Activated CD4-positive, alpha-beta T cell treated with anti-CD3 and anti-CD28 coated beads for 36 hours (primary cell): ENCODE measurements at regions not wholly inside any gene's neighbourhood (a gene's known extent, or its start where the extent isn't known, plus 50 kb on each side); places are given as distances from the start of the nearest gene placed in this dataset.
"Not testable (repeated sequence)": the region's sequence is repeated elsewhere in the genome, so short reads cannot be mapped to it uniquely, and the experiment has no call there.

Experiments used
- ATAC-seq: fragments of 200-7000 bp; cut with Tn5 transposase; one replicate; pipeline ENCODE4 v1.10.0; 2021; ENCODE audit warnings: mild to moderate bottlenecking, moderate library complexity
- CTCF ChIA-PET: fragments of 350-600 bp; sonication (Branson Sonifier 250); formaldehyde crosslinking; loops from one replicate; lab custom pipeline; 2021; ENCODE audit warnings: antibody characterized with exemption; lab: Charles Lee
- POLR2A ChIA-PET: fragments of 350-600 bp; sonication (Branson Sonifier 250); formaldehyde crosslinking; loops from one replicate; lab custom pipeline; 2021; ENCODE audit warnings: antibody characterized with exemption, inconsistent platforms; lab: Charles Lee
- DNase-seq: peaks from one replicate; pipeline ENCODE4 v3.0.0-alpha.2; 2020
- H3K27ac Mint-ChIP-seq: one replicate; pipeline ENCODE4 v1.8.0; 2021; ENCODE audit warnings: mixed read lengths
- H3K27me3 Mint-ChIP-seq: one replicate; pipeline ENCODE4 v1.8.0; 2021; ENCODE audit warnings: mixed read lengths
- H3K36me3 Mint-ChIP-seq: one replicate; pipeline ENCODE4 v1.8.0; 2021; ENCODE audit warnings: low read depth, mixed read lengths
- H3K4me1 Mint-ChIP-seq: one replicate; pipeline ENCODE4 v1.8.0; 2021; ENCODE audit warnings: mixed read lengths
- H3K4me3 Mint-ChIP-seq: one replicate; pipeline ENCODE4 v1.8.0; 2021; ENCODE audit warnings: mild to moderate bottlenecking, moderate library complexity, mixed read lengths
- H3K9me3 Mint-ChIP-seq: one replicate; pipeline ENCODE4 v1.8.0; 2021; ENCODE audit warnings: low read depth, mixed read lengths
- intact Hi-C, 2 experiments: fragments of 100-400 bp; cut with DNase I in 1 of 2; cut with micrococcal nuclease in 1 of 2; formaldehyde crosslinking; loops; one replicate each; pipeline versions ENCODE4 v1.14.2 to v1.15.1; 2022 to 2024; cut with DNase I, micrococcal nuclease

GRCh38 chr10:52956861-52957260 lies 184.3 kb upstream of the MBL2 start:
- H3K27me3 Mint-ChIP-seq = no peaks in the 10 kb centered on the region

GRCh38 chr10:52956461-52956860 lies 183.9 kb upstream of the MBL2 start:
- POLR2A ChIA-PET = no interaction called here
- CTCF ChIA-PET = no interaction called here

More at GRCh38 chr10:52956861-52957260, 184.3 kb upstream of the MBL2 start:
- H3K36me3 Mint-ChIP-seq = no peaks in the 10 kb centered on the region
- intact Hi-C loops = no loop called here
- DNase-seq (no peak), ATAC-seq (no peak)
- POLR2A ChIA-PET = no interaction called here
- peaks cover 2% of the 10 kb centered on the region for H3K9me3 Mint-ChIP-seq
- no peak overlapping the region for H3K27ac Mint-ChIP-seq
- H3K4me3 Mint-ChIP-seq = no peak overlapping the region
- CTCF ChIA-PET = no interaction called here
- no peaks in the 10 kb centered on the region for H3K4me1 Mint-ChIP-seq

GRCh38 chr10:52955337-52955736 lies 182.8 kb upstream of the MBL2 start:
- CTCF ChIA-PET = no interaction called here
- no peak for ATAC-seq
- Mint-ChIP-seq H3K36me3 (no peaks in the 10 kb centered on the region), H3K9me3 (peaks cover 2% of the 10 kb centered on the region), H3K4me1 (no peaks in the 10 kb centered on the region), H3K27ac (no peak overlapping the region), H3K4me3 (no peak overlapping the region), H3K27me3 (no peaks in the 10 kb centered on the region)
- POLR2A ChIA-PET = no interaction called here
- no peak for DNase-seq
- intact Hi-C loops = no loop called here

More at GRCh38 chr10:52956461-52956860, 183.9 kb upstream of the MBL2 start:
- ATAC-seq = no peak
- Mint-ChIP-seq H3K36me3 (no peaks in the 10 kb centered on the region), H3K9me3 (peaks cover 2% of the 10 kb centered on the region), H3K4me3 (no peak overlapping the region), H3K4me1 (no peaks in the 10 kb centered on the region), H3K27ac (no peak overlapping the region), H3K27me3 (no peaks in the 10 kb centered on the region)
- no peak for DNase-seq
- intact Hi-C loops = no loop called here

- DNase-seq (no peak), ATAC-seq (no peak)
- no peak overlapping the region for H3K27ac Mint-ChIP-seq
- H3K4me1 Mint-ChIP-seq = no peaks in the 10 kb centered on the region
- intact Hi-C loops = no loop called here
- H3K9me3 Mint-ChIP-seq = peaks cover 2% of the 10 kb centered on the region
- CTCF ChIA-PET = no interaction called here
- no peak overlapping the region for H3K4me3 Mint-ChIP-seq
- H3K27me3 Mint-ChIP-seq = no peaks in the 10 kb centered on the region
- POLR2A ChIA-PET = no interaction called here
- no peaks in the 10 kb centered on the region for H3K36me3 Mint-ChIP-seq
Measured at GRCh38 chr10:52954407-52954806, 181.8 kb upstream of the MBL2 start.

GRCh38 chr10:52952391-52953055 lies 179.9 kb upstream of the MBL2 start:
- CTCF ChIA-PET = interaction anchor here (1.0 kb wide), 1 partner anchor 8 kb away, joined by 3 read pairs; no protein-coding TSS in a partner anchor
- H3K4me1 Mint-ChIP-seq = no peaks in the 10 kb centered on the region
- no peak for DNase-seq

GRCh38 chr10:52951824-52952223 lies 179.2 kb upstream of the MBL2 start:
- Mint-ChIP-seq H3K36me3 (no peaks in the 10 kb centered on the region), H3K27ac (no peak overlapping the region), H3K4me1 (no peaks in the 10 kb centered on the region), H3K9me3 (peaks cover 2% of the 10 kb centered on the region), H3K27me3 (no peaks in the 10 kb centered on the region), H3K4me3 (no peak overlapping the region)
- peak; percentile 42 for ATAC-seq
- intact Hi-C loops = no loop called here
- ChIA-PET POLR2A (no interaction called here), CTCF (interaction anchor here (1.0 kb wide), 1 partner anchor 9 kb away, joined by 3 read pairs; no protein-coding TSS in a partner anchor)
- DNase-seq = peak; percentile 51

More at GRCh38 chr10:52952391-52953055, 179.9 kb upstream of the MBL2 start:
- peaks cover 2% of the 10 kb centered on the region for H3K9me3 Mint-ChIP-seq
- no peak overlapping the region for H3K4me3 Mint-ChIP-seq
- no peaks in the 10 kb centered on the region for H3K27me3 Mint-ChIP-seq
- no peak overlapping the region for H3K27ac Mint-ChIP-seq
- no peak for ATAC-seq
- intact Hi-C loops = no loop called here
- H3K36me3 Mint-ChIP-seq = no peaks in the 10 kb centered on the region
- POLR2A ChIA-PET = no interaction called here

GRCh38 chr10:52950578-52950977 lies 178.0 kb upstream of the MBL2 start:
- no peak overlapping the region for H3K27ac Mint-ChIP-seq
- H3K4me1 Mint-ChIP-seq = no peaks in the 10 kb centered on the region

GRCh38 chr10:52949899-52950298 lies 177.3 kb upstream of the MBL2 start:
- H3K4me1 Mint-ChIP-seq = no peaks in the 10 kb centered on the region
- H3K9me3 Mint-ChIP-seq = peaks cover under 1% of the 10 kb centered on the region
- H3K27ac Mint-ChIP-seq = no peak overlapping the region
- intact Hi-C loops = no loop called here
- no peak for ATAC-seq
- POLR2A ChIA-PET = no interaction called here
- H3K27me3 Mint-ChIP-seq = no peaks in the 10 kb centered on the region
- no peak for DNase-seq
- CTCF ChIA-PET = interaction anchor here (1.3 kb wide), 1 partner anchor 31 kb away, joined by 3 read pairs; no protein-coding TSS in a partner anchor
- H3K36me3 Mint-ChIP-seq = no peaks in the 10 kb centered on the region
- H3K4me3 Mint-ChIP-seq = no peak overlapping the region

More at GRCh38 chr10:52950578-52950977, 178.0 kb upstream of the MBL2 start:
- H3K36me3 Mint-ChIP-seq = no peaks in the 10 kb centered on the region
- intact Hi-C loops = no loop called here
- ATAC-seq (no peak), DNase-seq (no peak)
- CTCF ChIA-PET = no interaction called here
- H3K27me3 Mint-ChIP-seq = no peaks in the 10 kb centered on the region
- H3K4me3 Mint-ChIP-seq = no peak overlapping the region
- H3K9me3 Mint-ChIP-seq = peaks cover 2% of the 10 kb centered on the region
- POLR2A ChIA-PET = no interaction called here

- H3K4me3 Mint-ChIP-seq = no peak overlapping the region
- ATAC-seq (no peak), DNase-seq (no peak)
- H3K4me1 Mint-ChIP-seq = no peaks in the 10 kb centered on the region
- H3K9me3 Mint-ChIP-seq = peaks cover 2% of the 10 kb centered on the region
- CTCF ChIA-PET = no interaction called here
- H3K27me3 Mint-ChIP-seq = no peaks in the 10 kb centered on the region
- POLR2A ChIA-PET = no interaction called here
- intact Hi-C loops = no loop called here
- no peaks in the 10 kb centered on the region for H3K36me3 Mint-ChIP-seq
- H3K27ac Mint-ChIP-seq = no peak overlapping the region
Measured at GRCh38 chr10:52946486-52946885, 173.9 kb upstream of the MBL2 start.

- H3K27me3 Mint-ChIP-seq, H3K27ac Mint-ChIP-seq, H3K4me3 Mint-ChIP-seq, H3K36me3 Mint-ChIP-seq, ATAC-seq, POLR2A ChIA-PET, H3K4me1 Mint-ChIP-seq, CTCF ChIA-PET, intact Hi-C loops, DNase-seq, H3K9me3 Mint-ChIP-seq: not testable (repeated sequence)
Measured at GRCh38 chr10:52945521-52945920, 172.9 kb upstream of the MBL2 start.

GRCh38 chr10:52940921-52941320 lies 168.3 kb upstream of the MBL2 start:
- no peak for DNase-seq
- Mint-ChIP-seq H3K9me3 (peaks cover 2% of the 10 kb centered on the region), H3K36me3 (no peaks in the 10 kb centered on the region), H3K27me3 (no peaks in the 10 kb centered on the region), H3K27ac (no peak overlapping the region), H3K4me3 (no peak overlapping the region), H3K4me1 (no peaks in the 10 kb centered on the region)
- CTCF ChIA-PET = no interaction called here
- intact Hi-C loops = no loop called here
- POLR2A ChIA-PET = no interaction called here
- ATAC-seq = no peak

- Mint-ChIP-seq H3K9me3 (peaks cover 2% of the 10 kb centered on the region), H3K27me3 (no peaks in the 10 kb centered on the region), H3K4me1 (no peaks in the 10 kb centered on the region), H3K36me3 (no peaks in the 10 kb centered on the region), H3K27ac (no peak overlapping the region), H3K4me3 (no peak overlapping the region)
- CTCF ChIA-PET = no interaction called here
- intact Hi-C loops = no loop called here
- ATAC-seq (no peak), DNase-seq (no peak)
- POLR2A ChIA-PET = no interaction called here
Measured at GRCh38 chr10:52939894-52940293, 167.3 kb upstream of the MBL2 start.
